ENCODE measurements at regions not wholly inside any gene's neighbourhood (a gene's known extent, or its start where the extent isn't known, plus 50 kb on each side); places are given as distances from the start of the nearest gene placed in this dataset.

DNA sequence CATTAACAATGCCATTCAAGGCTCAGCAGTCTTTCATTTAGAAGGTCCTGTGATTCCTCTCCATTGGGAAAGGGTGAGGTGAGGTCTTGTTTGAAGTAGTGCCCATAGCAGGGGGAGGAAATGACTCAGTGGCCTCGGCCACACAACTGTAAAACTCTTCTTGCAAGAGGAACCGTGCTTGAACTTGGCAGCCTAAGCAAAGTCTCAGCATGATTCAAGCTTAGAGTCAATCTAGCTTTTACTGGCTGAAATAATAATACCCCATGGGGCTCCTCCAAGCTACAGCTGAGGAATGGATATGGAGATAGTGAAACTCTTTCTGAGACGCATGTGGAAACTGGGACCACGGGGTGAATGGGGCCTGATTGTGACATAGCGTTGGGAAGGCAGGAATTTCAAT lies 428.2 kb downstream of the BMP2 start:
- H3K4me3 ChIP-seq (ENCODE audit: low read depth, low read length): no peak overlapping the region
- CTCF ChIA-PET: no interaction called here
- no peaks in the 10 kb centered on the region for H3K4me1 ChIP-seq (ENCODE audit: control insufficient read depth, insufficient read depth, low read length)
- H3K36me3 ChIP-seq (ENCODE audit: control insufficient read depth in 2 of 2, insufficient read depth in 1 of 2, low read length in 2 of 2): no peaks in the 10 kb centered on the region
- no peaks in the 10 kb centered on the region for H3K9me3 ChIP-seq (ENCODE audit: control insufficient read depth, insufficient read depth, low read depth, low read length)
- no peak overlapping the region for H3K27ac ChIP-seq (ENCODE audit: extremely low read depth, low read depth, low read length)
- POLR2A ChIA-PET: no interaction called here
- TF ChIP-seq SP2 (tag by site-specific recombination; IDR thresholded peaks at IDR 0.05): no peak
- no peak for TF ChIP-seq ZNF626 (tag by site-specific recombination; IDR thresholded peaks at IDR 0.05)
- no peak for TF ChIP-seq OVOL3 (tag by site-specific recombination; IDR thresholded peaks at IDR 0.05)
- no peak for TF ChIP-seq ZNF596 (tag by site-specific recombination; IDR thresholded peaks at IDR 0.05)

DNA sequence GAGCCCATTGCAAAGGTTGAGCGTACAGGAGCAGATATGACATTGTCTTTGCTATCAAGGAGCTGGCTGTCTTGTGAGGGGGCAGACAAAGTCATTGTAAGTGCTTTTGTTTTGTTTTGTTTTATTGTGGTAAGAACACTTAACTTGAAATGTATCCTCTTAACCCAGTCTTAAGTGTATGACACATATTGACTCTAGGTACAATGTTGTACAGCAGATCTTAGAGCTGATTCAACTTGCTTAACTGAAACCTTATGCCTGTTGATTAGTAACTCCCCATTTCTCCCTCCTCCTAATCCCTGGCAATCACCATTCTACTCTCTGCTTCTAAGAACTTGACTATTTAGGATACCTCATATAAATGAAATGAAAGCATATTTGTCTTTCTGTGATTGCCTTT lies 429.0 kb downstream of the BMP2 start:
- no peaks in the 10 kb centered on the region for H3K9me3 ChIP-seq (ENCODE audit: control insufficient read depth, insufficient read depth, low read depth, low read length)
- no peaks in the 10 kb centered on the region for H3K36me3 ChIP-seq (ENCODE audit: control insufficient read depth in 2 of 2, insufficient read depth in 1 of 2, low read length in 2 of 2)
- TF ChIP-seq ZNF211 (tag by site-specific recombination; IDR thresholded peaks at IDR 0.05; ENCODE audit: low read depth) (no peak), GFI1B (tag by site-specific recombination; IDR thresholded peaks at IDR 0.05) (no peak), ZNF473 (tag by site-specific recombination; IDR thresholded peaks at IDR 0.05) (no peak), ZNF585B (tag by site-specific recombination; IDR thresholded peaks at IDR 0.05) (no peak), ZNF76 (tag by site-specific recombination; IDR thresholded peaks at IDR 0.05; ENCODE audit: borderline replicate concordance, low read depth) (no peak), SCRT1 (tag by site-specific recombination; IDR thresholded peaks at IDR 0.05; ENCODE audit: borderline replicate concordance) (no peak), IKZF3 (tag by site-specific recombination; IDR thresholded peaks at IDR 0.05) (no peak), HOXA7 (CRISPR knock-in tag; IDR thresholded peaks at IDR 0.05; ENCODE audit: borderline replicate concordance) (no peak), ZNF621 (tag by site-specific recombination; IDR thresholded peaks at IDR 0.05) (no peak), ZNF302 (tag by site-specific recombination; IDR thresholded peaks at IDR 0.05; ENCODE audit: low read depth) (no peak)
- TF ChIP-seq, protein P1, sequence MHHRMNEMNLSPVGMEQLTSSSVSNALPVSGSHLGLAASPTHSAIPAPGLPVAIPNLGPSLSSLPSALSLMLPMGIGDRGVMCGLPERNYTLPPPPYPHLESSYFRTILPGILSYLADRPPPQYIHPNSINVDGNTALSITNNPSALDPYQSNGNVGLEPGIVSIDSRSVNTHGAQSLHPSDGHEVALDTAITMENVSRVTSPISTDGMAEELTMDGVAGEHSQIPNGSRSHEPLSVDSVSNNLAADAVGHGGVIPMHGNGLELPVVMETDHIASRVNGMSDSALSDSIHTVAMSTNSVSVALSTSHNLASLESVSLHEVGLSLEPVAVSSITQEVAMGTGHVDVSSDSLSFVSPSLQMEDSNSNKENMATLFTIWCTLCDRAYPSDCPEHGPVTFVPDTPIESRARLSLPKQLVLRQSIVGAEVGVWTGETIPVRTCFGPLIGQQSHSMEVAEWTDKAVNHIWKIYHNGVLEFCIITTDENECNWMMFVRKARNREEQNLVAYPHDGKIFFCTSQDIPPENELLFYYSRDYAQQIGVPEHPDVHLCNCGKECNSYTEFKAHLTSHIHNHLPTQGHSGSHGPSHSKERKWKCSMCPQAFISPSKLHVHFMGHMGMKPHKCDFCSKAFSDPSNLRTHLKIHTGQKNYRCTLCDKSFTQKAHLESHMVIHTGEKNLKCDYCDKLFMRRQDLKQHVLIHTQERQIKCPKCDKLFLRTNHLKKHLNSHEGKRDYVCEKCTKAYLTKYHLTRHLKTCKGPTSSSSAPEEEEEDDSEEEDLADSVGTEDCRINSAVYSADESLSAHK (tag by site-specific recombination; IDR thresholded peaks at IDR 0.05): no peak
- no peak overlapping the region for H3K4me3 ChIP-seq (ENCODE audit: low read depth, low read length)
- ChIA-PET POLR2A (no interaction called here), CTCF (no interaction called here)
- no peak overlapping the region for H3K27ac ChIP-seq (ENCODE audit: extremely low read depth, low read depth, low read length)
- no peaks in the 10 kb centered on the region for H3K4me1 ChIP-seq (ENCODE audit: control insufficient read depth, insufficient read depth, low read length)

DNA sequence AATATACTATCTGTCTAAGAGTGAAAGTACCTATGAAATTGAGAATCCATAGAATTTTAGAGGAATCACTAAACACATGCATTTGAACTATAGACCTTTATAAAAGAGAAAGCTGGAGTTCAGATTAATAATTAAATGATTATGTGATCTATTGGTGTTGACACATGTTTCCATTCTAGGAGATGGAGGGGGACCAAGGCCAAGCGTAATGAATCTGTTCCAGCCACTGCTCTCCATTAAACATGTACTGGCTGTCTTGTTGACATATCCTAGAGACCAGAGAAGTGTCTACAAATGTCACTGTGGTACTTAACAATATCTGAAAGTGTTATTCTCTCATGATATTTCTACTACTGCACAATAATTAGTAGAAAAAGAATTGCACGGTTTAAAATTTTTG lies 432.4 kb downstream of the BMP2 start:
- Histone ChIP-seq H3K36me3 (ENCODE audit: control insufficient read depth in 2 of 2, insufficient read depth in 1 of 2, low read length in 2 of 2) (no peaks in the 10 kb centered on the region), H3K4me3 (ENCODE audit: low read depth, low read length) (no peak overlapping the region), H3K9me3 (ENCODE audit: control insufficient read depth, insufficient read depth, low read depth, low read length) (no peaks in the 10 kb centered on the region), H3K4me1 (ENCODE audit: control insufficient read depth, insufficient read depth, low read length) (no peaks in the 10 kb centered on the region), H3K27ac (ENCODE audit: extremely low read depth, low read depth, low read length) (no peak overlapping the region)
- TF ChIP-seq ZNF664 (tag by site-specific recombination; IDR thresholded peaks at IDR 0.05) (no peak), ZNF433 (tag by site-specific recombination; IDR thresholded peaks at IDR 0.05; ENCODE audit: low read depth) (no peak), ZNF266 (tag by site-specific recombination; IDR thresholded peaks at IDR 0.05; ENCODE audit: low read depth) (no peak)
- TF ChIP-seq, protein P2, sequence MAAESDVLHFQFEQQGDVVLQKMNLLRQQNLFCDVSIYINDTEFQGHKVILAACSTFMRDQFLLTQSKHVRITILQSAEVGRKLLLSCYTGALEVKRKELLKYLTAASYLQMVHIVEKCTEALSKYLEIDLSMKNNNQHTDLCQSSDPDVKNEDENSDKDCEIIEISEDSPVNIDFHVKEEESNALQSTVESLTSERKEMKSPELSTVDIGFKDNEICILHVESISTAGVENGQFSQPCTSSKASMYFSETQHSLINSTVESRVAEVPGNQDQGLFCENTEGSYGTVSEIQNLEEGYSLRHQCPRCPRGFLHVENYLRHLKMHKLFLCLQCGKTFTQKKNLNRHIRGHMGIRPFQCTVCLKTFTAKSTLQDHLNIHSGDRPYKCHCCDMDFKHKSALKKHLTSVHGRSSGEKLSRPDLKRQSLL (tag by site-specific recombination; IDR thresholded peaks at IDR 0.05): no peak
- TF ChIP-seq, protein P3, sequence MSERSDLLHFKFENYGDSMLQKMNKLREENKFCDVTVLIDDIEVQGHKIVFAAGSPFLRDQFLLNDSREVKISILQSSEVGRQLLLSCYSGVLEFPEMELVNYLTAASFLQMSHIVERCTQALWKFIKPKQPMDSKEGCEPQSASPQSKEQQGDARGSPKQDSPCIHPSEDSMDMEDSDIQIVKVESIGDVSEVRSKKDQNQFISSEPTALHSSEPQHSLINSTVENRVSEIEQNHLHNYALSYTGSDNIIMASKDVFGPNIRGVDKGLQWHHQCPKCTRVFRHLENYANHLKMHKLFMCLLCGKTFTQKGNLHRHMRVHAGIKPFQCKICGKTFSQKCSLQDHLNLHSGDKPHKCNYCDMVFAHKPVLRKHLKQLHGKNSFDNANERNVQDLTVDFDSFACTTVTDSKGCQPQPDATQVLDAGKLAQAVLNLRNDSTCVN (tag by site-specific recombination; optimal IDR thresholded peaks at IDR 0.05): no peak
- TF ChIP-seq, protein P4, sequence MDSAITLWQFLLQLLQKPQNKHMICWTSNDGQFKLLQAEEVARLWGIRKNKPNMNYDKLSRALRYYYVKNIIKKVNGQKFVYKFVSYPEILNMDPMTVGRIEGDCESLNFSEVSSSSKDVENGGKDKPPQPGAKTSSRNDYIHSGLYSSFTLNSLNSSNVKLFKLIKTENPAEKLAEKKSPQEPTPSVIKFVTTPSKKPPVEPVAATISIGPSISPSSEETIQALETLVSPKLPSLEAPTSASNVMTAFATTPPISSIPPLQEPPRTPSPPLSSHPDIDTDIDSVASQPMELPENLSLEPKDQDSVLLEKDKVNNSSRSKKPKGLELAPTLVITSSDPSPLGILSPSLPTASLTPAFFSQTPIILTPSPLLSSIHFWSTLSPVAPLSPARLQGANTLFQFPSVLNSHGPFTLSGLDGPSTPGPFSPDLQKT (IDR thresholded peaks at IDR 0.05; ENCODE audit: borderline replicate concordance, low read depth, low read length): no peak
- TF ChIP-seq, protein P5, sequence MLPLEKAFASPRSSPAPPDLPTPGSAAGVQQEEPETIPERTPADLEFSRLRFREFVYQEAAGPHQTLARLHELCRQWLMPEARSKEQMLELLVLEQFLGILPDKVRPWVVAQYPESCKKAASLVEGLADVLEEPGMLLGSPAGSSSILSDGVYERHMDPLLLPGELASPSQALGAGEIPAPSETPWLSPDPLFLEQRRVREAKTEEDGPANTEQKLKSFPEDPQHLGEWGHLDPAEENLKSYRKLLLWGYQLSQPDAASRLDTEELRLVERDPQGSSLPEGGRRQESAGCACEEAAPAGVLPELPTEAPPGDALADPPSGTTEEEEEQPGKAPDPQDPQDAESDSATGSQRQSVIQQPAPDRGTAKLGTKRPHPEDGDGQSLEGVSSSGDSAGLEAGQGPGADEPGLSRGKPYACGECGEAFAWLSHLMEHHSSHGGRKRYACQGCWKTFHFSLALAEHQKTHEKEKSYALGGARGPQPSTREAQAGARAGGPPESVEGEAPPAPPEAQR (tag by site-specific recombination; IDR thresholded peaks at IDR 0.05): no peak
- CTCF ChIA-PET: interaction anchor here (1.0 kb wide), 1 partner anchor 55 kb away, joined by 3 read pairs; no protein-coding TSS in a partner anchor
- POLR2A ChIA-PET: no interaction called here
